SHP77 (cell line): ENCODE measurements at regions not wholly inside any gene's neighbourhood (a gene's known extent, or its start where the extent isn't known, plus 50 kb on each side); places are given as distances from the start of the nearest gene placed in this dataset.
A peak's percentile ranks its signal among the peaks of the same experiment; 100 is the strongest.

ENCODE experiments used
- DNase-seq, 2 experiments: peaks; one replicate each; lab custom pipeline; 2025; lab: John Stamatoyannopoulos, UW

DNA sequence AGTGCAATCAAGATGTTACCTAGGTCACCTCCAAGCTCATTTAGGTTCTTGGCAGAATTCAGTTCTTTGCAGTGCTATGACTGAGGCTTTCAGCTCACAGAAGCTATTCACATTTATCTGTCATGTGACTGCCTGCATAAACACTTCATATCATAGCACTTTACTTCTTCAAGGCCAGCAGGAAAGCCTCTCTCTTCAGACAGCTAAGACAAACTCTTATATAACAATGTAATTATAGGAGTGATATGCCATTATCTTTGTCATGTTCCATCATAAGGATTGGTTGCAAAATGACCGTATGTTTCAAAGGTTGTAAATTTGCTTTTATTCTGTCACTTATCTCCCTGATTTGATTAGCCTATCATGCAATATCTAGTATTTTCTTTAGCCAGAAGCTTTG is 78.8 kb upstream of the TMEM196 start:
- DNase-seq = no peak

DNA sequence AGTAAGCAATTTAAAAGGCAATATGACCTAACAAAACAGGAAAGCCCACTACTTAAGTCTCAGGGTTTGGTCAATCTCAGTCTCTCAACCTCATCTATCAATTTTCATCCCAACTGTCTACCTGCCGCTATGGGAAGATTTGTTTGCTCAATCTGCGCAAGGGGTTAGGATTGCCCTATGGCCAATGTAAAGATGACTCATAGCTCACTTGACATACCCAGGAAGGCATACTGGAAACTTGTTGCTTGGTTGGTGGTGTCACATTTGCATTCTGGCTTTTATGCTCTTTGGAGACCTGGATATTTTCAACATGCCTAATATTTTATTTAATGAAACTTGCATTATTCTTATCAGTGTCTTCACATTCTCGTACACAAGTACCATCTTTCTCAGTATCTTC is 78.1 kb upstream of the TMEM196 start:
- peak; percentile 37 to 58 for DNase-seq

DNA sequence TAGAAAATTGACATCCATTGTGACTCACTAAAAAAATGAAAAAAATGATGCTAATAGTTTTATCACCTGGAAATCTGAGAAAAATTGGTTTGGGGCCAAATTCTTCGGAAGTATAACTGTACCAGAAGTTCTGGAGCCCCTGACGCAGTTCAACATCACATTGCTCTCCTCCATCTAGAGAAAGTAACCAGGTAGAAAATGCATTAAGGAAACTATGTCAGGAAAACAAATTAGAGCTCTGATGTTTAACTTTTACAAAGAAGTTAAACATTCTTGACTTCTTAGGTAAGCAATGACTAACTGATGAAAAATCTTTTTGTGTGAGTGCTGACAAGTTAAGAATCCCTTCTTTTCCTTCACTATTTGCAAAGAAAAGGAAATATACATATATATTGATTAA is 61.1 kb upstream of the TMEM196 start:
- DNase-seq = no peak

DNA sequence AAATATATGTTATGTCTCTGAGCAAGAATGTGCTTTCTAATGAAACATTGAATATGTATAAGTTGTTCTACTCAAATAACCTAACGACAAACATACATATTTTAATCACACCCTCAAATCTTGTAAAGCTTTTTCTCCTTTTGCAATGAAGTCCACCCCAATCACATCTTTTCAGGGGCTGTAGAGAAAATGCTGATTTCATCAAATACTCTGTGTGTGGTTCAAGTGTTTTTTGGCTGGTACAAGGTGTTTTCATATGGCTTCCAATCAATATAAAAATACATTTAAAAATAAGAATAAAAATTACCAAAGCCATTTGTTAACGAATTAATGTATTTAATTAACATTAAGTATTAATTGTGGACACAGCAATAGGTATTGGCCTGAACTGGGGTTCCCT is 57.2 kb upstream of the TMEM196 start:
- no peak for DNase-seq
